Neuronal stem cell (in vitro differentiated cells): ENCODE measurements at regions not wholly inside any gene's neighbourhood (a gene's known extent, or its start where the extent isn't known, plus 50 kb on each side); places are given as distances from the start of the nearest gene placed in this dataset.
A peak's percentile ranks its signal among the peaks of the same experiment; 100 is the strongest.

ENCODE experiments used
- DNase-seq: peaks from one replicate; pipeline ENCODE4 v3.0.0-alpha.2; 2013; ENCODE audit warnings: low spot score
- H2AFZ ChIP-seq: one replicate; pipeline ENCODE4 v1.6.1; 2013; ENCODE audit warnings: mild to moderate bottlenecking, low read length, inconsistent platforms
- H2AK5ac ChIP-seq: 2 replicates; pipeline ENCODE4 v1.6.1; 2013; ENCODE audit warnings: low read depth, mild to moderate bottlenecking, inconsistent platforms, low read length, moderate library complexity, mixed read lengths
- H2BK120ac ChIP-seq: 2 replicates; pipeline ENCODE4 v1.6.1; 2013; ENCODE audit warnings: low read depth, mild to moderate bottlenecking, inconsistent platforms, low read length, moderate library complexity, mixed read lengths
- H2BK12ac ChIP-seq: one replicate; pipeline ENCODE4 v1.6.1; 2013; ENCODE audit warnings: low read length, inconsistent platforms
- H2BK15ac ChIP-seq: 2 replicates; pipeline ENCODE4 v1.6.1; 2013; ENCODE audit warnings: mild to moderate bottlenecking, low read length, inconsistent platforms, mixed read lengths
- H2BK5ac ChIP-seq: one replicate; pipeline ENCODE4 v1.6.1; 2013; ENCODE audit warnings: inconsistent platforms, mild to moderate bottlenecking, low read length, moderate library complexity
- H3K14ac ChIP-seq: one replicate; pipeline ENCODE4 v1.6.1; 2013; ENCODE audit warnings: low read length, inconsistent platforms
- H3K18ac ChIP-seq: 2 replicates; pipeline ENCODE4 v1.6.1; 2013; ENCODE audit warnings: low read length, inconsistent platforms
- H3K23ac ChIP-seq: 2 replicates; pipeline ENCODE4 v1.6.1; 2013; ENCODE audit warnings: low read depth, mild to moderate bottlenecking, mixed read lengths, low read length, inconsistent platforms; ENCODE audit not compliant: poor library complexity
- H3K27ac ChIP-seq: replicated peaks from 3 replicates; pipeline ENCODE4 v1.5.1; 2013; ENCODE audit warnings: low read length, inconsistent platforms
- H3K27me3 ChIP-seq, 3 experiments: 2 replicates each; pipeline ENCODE4 v1.6.1; 2013; ENCODE audit warnings: low read length in 3 of 3, mild to moderate bottlenecking in 2 of 3, inconsistent platforms in 1 of 3, low read depth in 1 of 3, mixed read lengths in 1 of 3, moderate library complexity in 1 of 3; ENCODE audit not compliant: control insufficient read depth in 3 of 3, insufficient read depth in 3 of 3
- H3K36me3 ChIP-seq, 2 donors: replicated peaks in 1 of 2; 2 replicates each; pipeline ENCODE4 v1.6.1; 2013; ENCODE audit warnings: low read length in 2 of 2; ENCODE audit not compliant: control insufficient read depth in 2 of 2, insufficient read depth in 2 of 2
- H3K4ac ChIP-seq: 2 replicates; pipeline ENCODE4 v1.6.1; 2013; ENCODE audit warnings: inconsistent platforms, mild to moderate bottlenecking, low read length, moderate library complexity
- H3K4me1 ChIP-seq, 2 donors: 1 replicate in 1 of 2; 2 replicates in 1 of 2; pipeline ENCODE4 v1.6.1; 2013; ENCODE audit warnings: low read length in 2 of 2, low read depth in 1 of 2; ENCODE audit not compliant: control insufficient read depth in 2 of 2, insufficient read depth in 1 of 2
- H3K4me2 ChIP-seq: one replicate; pipeline ENCODE4 v1.6.1; 2013; ENCODE audit warnings: mild to moderate bottlenecking, low read length, inconsistent platforms; ENCODE audit not compliant: insufficient read depth, poor library complexity, severe bottlenecking
- H3K4me3 ChIP-seq, 2 donors: 2 replicates each; pipeline ENCODE4 v1.5.1; 2013; ENCODE audit warnings: low read length in 2 of 2, mild to moderate bottlenecking in 2 of 2, inconsistent platforms in 1 of 2, moderate library complexity in 1 of 2
- H3K79me1 ChIP-seq: one replicate; pipeline ENCODE4 v1.6.1; 2013; ENCODE audit warnings: low read depth, mild to moderate bottlenecking, inconsistent platforms, low read length, moderate library complexity
- H3K9ac ChIP-seq: one replicate; pipeline ENCODE4 v1.6.1; 2013; ENCODE audit warnings: mild to moderate bottlenecking, low read depth, low read length, inconsistent platforms; ENCODE audit not compliant: poor library complexity
- H3K9me3 ChIP-seq, 2 donors: replicated peaks in 1 of 2; 2 replicates each; pipeline versions ENCODE3 to v1.6.1; 2013; ENCODE audit warnings: low read length in 2 of 2, mild to moderate bottlenecking in 2 of 2, inconsistent platforms in 1 of 2, low read depth in 1 of 2, mixed read lengths in 1 of 2, moderate library complexity in 1 of 2; ENCODE audit not compliant: control insufficient read depth in 2 of 2, insufficient read depth in 1 of 2
- H4K8ac ChIP-seq: one replicate; pipeline ENCODE4 v1.6.1; 2013; ENCODE audit warnings: low read depth, mild to moderate bottlenecking, inconsistent platforms, low read length, moderate library complexity
- H4K91ac ChIP-seq: one replicate; pipeline ENCODE4 v1.6.1; 2013; ENCODE audit warnings: low read length, low read depth, mild to moderate bottlenecking, inconsistent platforms; ENCODE audit not compliant: poor library complexity
- WGBS, 2 donors: extraction: QIAGEN DNeasy Blood & Tissue Kit; methylation state at CpG; one replicate each; pipeline ENCODE4 v1.1.7; 2013; ENCODE audit warnings: missing lambda C conversion rate in 2 of 2, mixed read lengths in 1 of 2; ENCODE audit not compliant: insufficient read length in 2 of 2, insufficient replicate concordance in 1 of 2; ENCODE audit errors: extremely low coverage in 2 of 2; 5-methylcytosine and 5-hydroxymethylcytosine counted together

DNA sequence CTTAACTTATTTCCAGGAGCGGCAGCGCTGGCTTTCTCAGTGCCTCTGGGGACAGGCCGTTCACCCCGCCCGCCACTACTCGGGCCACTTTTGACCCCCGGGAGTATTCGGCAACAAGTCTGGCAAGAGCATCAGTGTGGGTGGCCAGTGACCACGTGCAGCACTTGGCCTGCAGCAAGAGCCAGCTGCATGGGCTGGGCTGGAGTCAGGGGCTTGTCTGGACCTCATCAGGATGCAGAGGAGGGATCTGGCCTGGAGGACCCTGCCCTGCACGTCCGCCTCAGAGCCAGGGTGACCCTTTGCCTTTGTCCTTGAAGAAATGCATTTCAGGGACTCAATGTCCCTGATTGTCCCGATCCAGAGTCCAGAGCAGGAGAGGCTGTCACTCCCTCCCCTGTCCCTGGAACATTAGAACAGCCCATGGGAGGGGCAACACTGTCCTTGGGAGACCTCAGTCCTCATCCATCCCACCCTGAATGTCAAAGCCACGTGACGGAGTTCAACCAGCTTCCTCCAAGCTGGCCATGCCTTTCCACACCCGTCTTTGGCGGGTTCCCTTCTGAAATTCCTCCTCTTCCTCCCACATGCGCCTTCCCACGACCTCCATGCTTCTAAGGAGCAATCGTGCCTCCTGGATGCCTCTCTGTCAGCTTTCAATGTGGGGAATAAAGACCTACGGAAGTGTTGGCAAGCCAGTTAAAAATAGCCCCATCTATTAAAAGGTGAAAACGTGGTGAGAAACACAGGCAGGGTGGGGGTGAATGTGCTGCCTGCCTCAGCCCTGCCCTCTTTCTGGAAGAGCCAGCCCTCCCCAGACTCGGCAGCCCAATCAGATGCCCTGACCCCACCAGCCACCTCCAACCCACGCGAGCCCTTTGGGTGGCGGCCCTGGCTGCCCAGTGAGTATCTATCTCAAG, 99.0 kb downstream of the OLFM1 start:
- peaks cover 0 to 2% of the 10 kb centered on the region in 2 donors for H3K4me1 ChIP-seq
- peaks cover 0 to 53% (median 0%) of the 10 kb centered on the region in 3 experiments for H3K27me3 ChIP-seq
- H3K27ac ChIP-seq, result no peak overlapping the region
- no peak overlapping the region for H4K8ac ChIP-seq
- no peak overlapping the region for H2BK15ac ChIP-seq
- no peak for DNase-seq
- H4K91ac ChIP-seq, result peak overlapping the region; percentile 88
- H3K9ac ChIP-seq, result no peak overlapping the region
- WGBS, 2 donors, result no CpG with 5 or more reads among the region's 25 CpGs
- H3K79me1 ChIP-seq, result no peaks in the 10 kb centered on the region
- H3K4me3 ChIP-seq, result no peak overlapping the region
- no peak overlapping the region for H2AFZ ChIP-seq
- no peak overlapping the region for H2BK12ac ChIP-seq
- H3K9me3 ChIP-seq, result no peaks in the 10 kb centered on the region
- H3K36me3 ChIP-seq, result no peaks in the 10 kb centered on the region
- H3K14ac ChIP-seq, result no peak overlapping the region
- peak overlapping the region; percentile 32 for H3K18ac ChIP-seq
- H3K23ac ChIP-seq, result no peak overlapping the region
- no peak overlapping the region for H2BK5ac ChIP-seq
- H2BK120ac ChIP-seq, result no peak overlapping the region
- H3K4me2 ChIP-seq, result no peak overlapping the region
- H3K4ac ChIP-seq, result no peak overlapping the region
- peak overlapping the region; percentile 41 for H2AK5ac ChIP-seq

DNA sequence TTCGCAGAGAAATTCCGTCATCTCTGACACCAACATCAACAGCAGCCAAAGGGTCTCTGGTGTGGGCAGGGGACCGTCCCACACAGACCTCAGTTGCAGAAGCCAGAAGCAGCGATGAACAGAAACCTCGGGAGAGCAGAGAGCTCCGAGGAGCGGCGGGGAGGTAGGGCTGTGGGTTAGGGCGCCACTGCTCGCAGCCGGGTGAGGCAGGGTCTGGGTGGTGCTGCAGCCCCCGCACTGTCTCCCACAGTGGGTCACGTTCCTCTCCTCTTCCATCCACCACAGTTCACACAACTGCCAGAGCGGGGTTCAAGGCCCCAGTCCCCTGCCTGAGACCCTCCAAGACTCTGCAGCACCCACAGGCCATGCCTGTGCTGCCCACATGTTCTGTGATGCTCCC, 99.9 kb downstream of the OLFM1 start:
- no CpG with 5 or more reads among the region's 14 CpGs for WGBS, 2 donors
- Histone ChIP-seq H2BK15ac (no peak overlapping the region), H2BK120ac (no peak overlapping the region), H2BK5ac (no peak overlapping the region), H3K14ac (no peak overlapping the region), H2AK5ac (no peak overlapping the region), H3K23ac (no peak overlapping the region), H3K9me3 (no peaks in the 10 kb centered on the region), H4K8ac (no peak overlapping the region), H3K4me3 (no peak overlapping the region), H3K79me1 (no peaks in the 10 kb centered on the region), H3K18ac (no peak overlapping the region), H3K27ac (no peak overlapping the region), H3K4me1 (peaks cover 0 to 2% of the 10 kb centered on the region in 2 donors), H3K4ac (no peak overlapping the region), H3K4me2 (no peak overlapping the region), H2BK12ac (no peak overlapping the region), H3K36me3 (no peaks in the 10 kb centered on the region), H2AFZ (no peak overlapping the region), H3K27me3 (peaks cover 0 to 46% (median 0%) of the 10 kb centered on the region in 3 experiments), H4K91ac (no peak overlapping the region), H3K9ac (no peak overlapping the region)
- no peak for DNase-seq

DNA sequence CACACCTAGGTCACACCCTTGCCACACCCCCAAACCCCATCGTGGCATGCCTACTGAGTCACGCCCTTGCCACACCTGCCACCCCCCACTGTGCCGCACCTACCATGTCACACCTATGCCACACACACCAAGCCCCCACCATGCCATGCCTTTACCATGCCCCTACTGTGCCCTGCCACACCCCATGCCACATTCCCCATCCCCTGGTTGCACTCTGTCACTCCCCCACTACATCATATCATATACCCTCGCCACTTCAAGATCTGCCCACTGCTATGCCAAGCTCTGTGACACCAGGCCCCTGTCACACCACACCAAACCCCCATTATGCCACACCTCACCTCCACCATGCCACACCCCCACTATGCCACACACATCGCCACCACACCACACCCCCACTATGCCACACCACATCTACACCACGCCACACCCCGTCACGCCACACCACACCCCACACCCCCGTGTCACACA, 101.2 kb downstream of the OLFM1 start:
- Histone ChIP-seq H2BK15ac (no peak overlapping the region), H3K79me1 (no peaks in the 10 kb centered on the region), H2BK12ac (no peak overlapping the region), H3K4ac (no peak overlapping the region), H2BK120ac (no peak overlapping the region), H3K18ac (peak overlapping the region; percentile 57), H3K14ac (no peak overlapping the region), H3K27ac (no peak overlapping the region), H3K27me3 (peaks cover 0 to 39% (median 0%) of the 10 kb centered on the region in 3 experiments), H2BK5ac (no peak overlapping the region), H4K8ac (peak overlapping the region; percentile 17), H2AK5ac (peak overlapping the region; percentile 63), H3K9me3 (no peaks in the 10 kb centered on the region), H3K4me3 (peak overlapping the region in 1 of 2 donors; percentile 53), H3K4me1 (peaks cover 0 to 2% of the 10 kb centered on the region in 2 donors), H3K9ac (peak overlapping the region; percentile 70), H3K4me2 (no peak overlapping the region), H3K23ac (peak overlapping the region; percentile 3), H3K36me3 (no peaks in the 10 kb centered on the region), H2AFZ (no peak overlapping the region), H4K91ac (no peak overlapping the region)
- no peak for DNase-seq
- WGBS, 2 donors, result 100% methylated on average over 1 of the region's 9 CpGs; no CpG with 5 or more reads in 1 of the 2 donors

DNA sequence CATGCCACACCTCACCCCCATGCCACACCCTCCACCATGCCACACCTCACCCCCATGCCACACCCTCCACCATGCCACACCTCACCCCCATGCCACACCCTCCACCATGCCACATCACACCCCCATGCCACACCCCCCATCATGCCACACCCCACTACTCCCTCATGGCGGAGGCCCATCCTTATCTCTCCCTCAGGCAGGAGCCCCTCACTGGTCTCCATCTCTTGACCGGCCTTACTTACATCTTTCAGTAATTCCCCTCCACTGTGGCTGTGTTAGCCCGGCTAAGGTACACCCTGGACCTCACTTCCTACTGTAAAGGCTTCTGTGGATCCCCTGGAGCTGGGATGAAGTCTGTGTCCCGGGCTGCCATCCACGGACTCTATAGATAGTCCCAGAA, 102.0 kb downstream of the OLFM1 start:
- Histone ChIP-seq H3K23ac (no peak overlapping the region), H2BK120ac (no peak overlapping the region), H3K36me3 (no peaks in the 10 kb centered on the region), H3K27ac (no peak overlapping the region), H2BK15ac (no peak overlapping the region), H2AFZ (no peak overlapping the region), H2AK5ac (no peak overlapping the region), H3K9ac (no peak overlapping the region), H3K27me3 (peaks cover 0 to 36% (median 0%) of the 10 kb centered on the region in 3 experiments), H2BK5ac (no peak overlapping the region), H4K91ac (no peak overlapping the region), H3K18ac (no peak overlapping the region), H4K8ac (no peak overlapping the region), H3K4me2 (no peak overlapping the region), H3K79me1 (no peaks in the 10 kb centered on the region), H3K4me1 (peaks cover 0 to 2% of the 10 kb centered on the region in 2 donors), H2BK12ac (no peak overlapping the region), H3K4me3 (no peak overlapping the region), H3K4ac (no peak overlapping the region), H3K9me3 (peaks cover 0 to 2% of the 10 kb centered on the region in 2 donors), H3K14ac (peak overlapping the region; percentile 71)
- DNase-seq, result no peak
- WGBS, 2 donors, result no CpG with 5 or more reads among the region's 5 CpGs
